Right lobe of liver (tissue), 6 donors: ENCODE measurements at regions not wholly inside any gene's neighbourhood (a gene's known extent, or its start where the extent isn't known, plus 50 kb on each side); places are given as distances from the start of the nearest gene placed in this dataset.

ENCODE experiments used
- ATAC-seq, 4 donors: fragments of 200-7000 bp; cut with Tn5 transposase; one replicate each; pipeline ENCODE4 v1.9.1; 2020; ENCODE audit warnings: mild to moderate bottlenecking in 4 of 4, moderate library complexity in 4 of 4
- DNase-seq, 3 donors: peaks; one replicate each; pipeline ENCODE4 v3.0.0-alpha.2; 2020
- H3K27ac ChIP-seq, 3 donors: fragments of 200-600 bp; one replicate each; pipeline ENCODE4 v1.8.0; 2022
- H3K27me3 ChIP-seq, 2 donors: fragments of 200-600 bp; one replicate each; pipeline ENCODE4 v1.8.0; 2022
- H3K36me3 ChIP-seq, 4 donors: fragments of 200-600 bp; sonication (generic) in 1 of 4; one replicate each; pipeline versions ENCODE4 v1.5.1 to v1.8.0; 2017 to 2022; ENCODE audit warnings: control low read depth in 1 of 4
- H3K4me1 ChIP-seq, 4 donors: fragments of 200-600 bp; sonication (generic) in 1 of 4; one replicate each; pipeline versions ENCODE4 v1.5.1 to v1.8.0; 2017 to 2022; ENCODE audit warnings: control low read depth in 1 of 4
- H3K4me3 ChIP-seq, 3 donors: fragments of 200-600 bp; one replicate each; pipeline ENCODE4 v1.8.0; 2022
- H3K9me3 ChIP-seq, 4 donors: fragments of 200-600 bp; sonication (generic) in 1 of 4; one replicate each; pipeline versions ENCODE4 v1.5.1 to v1.8.0; 2017 to 2022; ENCODE audit warnings: control low read depth in 1 of 4
- POLR2A ChIP-seq: fragments of 450-650 bp; IDR thresholded peaks from one replicate; pipeline ENCODE4 v1.6.1; 2017; ENCODE audit warnings: antibody characterized with exemption, mild to moderate bottlenecking
- WGBS: methylation state at CpG from one replicate; pipeline ENCODE4 v1.1.6; 2018; ENCODE audit warnings: low coverage, low lambda C conversion rate; ENCODE audit not compliant: insufficient coverage; ENCODE audit errors: missing lambda C conversion rate; 5-methylcytosine and 5-hydroxymethylcytosine counted together
- intact Hi-C, 2 donors: fragments of 100-400 bp; cut with DNase I; formaldehyde crosslinking; loops; one replicate each; pipeline versions ENCODE4 v1.11.2 to v1.14.1; 2022
- TF ChIP-seq, protein P1 (sequence below), 4 donors: fragments of 200-600 bp in 3 of 4; fragments of 450-650 bp in 1 of 4; IDR thresholded peaks; one replicate each; pipeline versions ENCODE4 v1.5.1 to v1.8.0; 2016 to 2022; ENCODE audit warnings: antibody characterized with exemption in 4 of 4, mild to moderate bottlenecking in 2 of 4
- donor health status: DM: no; HTN: yes; CAD: no.
- donor health status: DM: no; HTN: no; CAD: no.
- donor health status: DM: no; HTN: no; CAD: no.
- donor health status: DM: no; HTN: yes; CAD: no.
- donor health status: DM: no; HTN: yes; CAD: no.

DNA sequence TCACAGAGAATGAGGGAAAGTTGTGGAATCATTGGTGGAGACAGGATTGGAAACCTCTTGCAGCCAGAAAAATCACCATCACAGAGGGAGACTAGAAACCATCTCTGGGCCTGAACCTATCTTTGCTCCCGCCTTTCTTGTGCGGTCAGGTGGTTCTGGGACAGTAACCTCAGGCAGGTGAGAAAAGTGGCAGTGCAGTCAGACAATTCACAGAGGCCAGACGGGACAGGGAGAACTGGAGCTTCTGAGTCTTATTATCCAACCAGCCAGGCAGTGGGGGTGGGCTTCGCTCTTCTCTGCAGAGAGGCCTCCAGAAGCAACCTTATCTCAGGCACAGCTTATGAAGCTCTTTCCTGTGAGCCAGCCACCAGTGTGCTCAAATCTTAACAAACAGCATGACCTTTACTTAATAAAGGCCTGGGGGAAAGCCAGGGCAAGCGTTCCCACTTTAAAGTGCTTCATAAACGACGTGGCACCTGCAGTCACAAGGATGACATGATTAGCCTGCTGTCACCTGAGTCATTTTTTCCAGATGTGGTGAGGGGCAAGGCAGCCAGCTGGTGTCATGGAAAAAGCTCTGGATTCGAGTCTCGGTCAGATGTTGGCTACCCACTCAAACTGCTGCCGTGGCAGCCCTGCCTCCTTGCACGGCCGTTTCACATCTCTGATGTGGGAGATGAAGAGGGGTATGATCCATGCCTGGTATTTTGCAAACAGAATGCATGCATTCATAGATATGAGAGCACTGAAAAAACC, 109.7 kb downstream of the B3GNT2 start:
- no peaks in the 10 kb centered on the region for H3K9me3 ChIP-seq
- no peak overlapping the region for H3K27ac ChIP-seq
- WGBS, result 81% methylated on average over 9 of the region's 12 CpGs
- no peaks in the 10 kb centered on the region for H3K4me1 ChIP-seq
- TF ChIP-seq POLR2A, result no peak
- TF ChIP-seq, protein P1, sequence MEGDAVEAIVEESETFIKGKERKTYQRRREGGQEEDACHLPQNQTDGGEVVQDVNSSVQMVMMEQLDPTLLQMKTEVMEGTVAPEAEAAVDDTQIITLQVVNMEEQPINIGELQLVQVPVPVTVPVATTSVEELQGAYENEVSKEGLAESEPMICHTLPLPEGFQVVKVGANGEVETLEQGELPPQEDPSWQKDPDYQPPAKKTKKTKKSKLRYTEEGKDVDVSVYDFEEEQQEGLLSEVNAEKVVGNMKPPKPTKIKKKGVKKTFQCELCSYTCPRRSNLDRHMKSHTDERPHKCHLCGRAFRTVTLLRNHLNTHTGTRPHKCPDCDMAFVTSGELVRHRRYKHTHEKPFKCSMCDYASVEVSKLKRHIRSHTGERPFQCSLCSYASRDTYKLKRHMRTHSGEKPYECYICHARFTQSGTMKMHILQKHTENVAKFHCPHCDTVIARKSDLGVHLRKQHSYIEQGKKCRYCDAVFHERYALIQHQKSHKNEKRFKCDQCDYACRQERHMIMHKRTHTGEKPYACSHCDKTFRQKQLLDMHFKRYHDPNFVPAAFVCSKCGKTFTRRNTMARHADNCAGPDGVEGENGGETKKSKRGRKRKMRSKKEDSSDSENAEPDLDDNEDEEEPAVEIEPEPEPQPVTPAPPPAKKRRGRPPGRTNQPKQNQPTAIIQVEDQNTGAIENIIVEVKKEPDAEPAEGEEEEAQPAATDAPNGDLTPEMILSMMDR (IDR thresholded peaks at IDR 0.05), result no peak
- H3K4me3 ChIP-seq, result no peak overlapping the region
- DNase-seq, result no peak
- ATAC-seq, result peak in 1 of 4 donors; percentile 12
- H3K36me3 ChIP-seq, result no peaks in the 10 kb centered on the region
- intact Hi-C loops, result no loop called here
- H3K27me3 ChIP-seq, result no peaks in the 10 kb centered on the region

DNA sequence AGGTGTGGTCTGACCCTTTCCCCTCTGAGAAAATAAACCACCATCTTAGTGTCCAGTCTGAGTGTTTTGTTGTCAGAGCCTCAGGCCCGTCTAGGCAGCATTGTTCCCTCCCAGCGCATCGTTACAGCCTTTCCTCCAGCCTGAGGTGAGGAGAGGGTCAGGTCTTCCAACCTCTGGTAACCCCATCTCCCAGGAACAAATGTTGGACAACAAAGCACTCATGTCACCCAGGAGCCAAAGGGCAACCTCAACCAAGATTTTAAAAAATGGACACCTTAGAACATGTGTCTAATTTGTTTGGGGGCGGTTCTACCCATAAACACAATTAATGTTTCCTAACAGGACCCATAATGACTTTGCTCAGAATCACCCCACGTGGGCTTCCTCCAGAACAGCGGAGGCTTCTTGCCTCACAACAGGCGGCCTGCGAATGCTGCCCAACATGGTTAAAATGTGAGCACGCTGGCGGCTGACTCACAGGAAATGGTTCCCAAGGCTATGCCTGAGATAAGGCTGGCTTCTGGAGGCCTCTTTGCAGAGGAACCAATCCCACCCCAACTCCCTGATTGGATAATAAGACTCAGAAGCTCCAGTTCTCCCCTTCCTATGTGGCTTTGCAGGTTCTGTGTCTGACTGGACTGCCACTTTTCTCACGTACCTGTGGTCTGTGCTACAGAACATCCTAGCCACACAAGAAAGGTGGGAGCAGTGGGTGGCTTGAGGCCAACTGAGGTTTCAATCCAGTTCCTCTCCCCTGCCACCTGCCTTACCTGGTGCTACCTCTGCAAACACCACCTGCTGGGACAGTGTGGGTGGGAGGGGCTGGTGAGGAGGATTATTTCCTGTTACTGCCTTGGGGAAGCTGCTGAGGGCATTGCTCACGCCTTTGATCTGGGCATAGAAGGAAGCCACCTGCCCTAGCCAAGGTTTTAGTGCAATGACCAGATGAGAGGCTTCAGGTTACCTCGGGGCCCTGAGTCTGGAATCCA, 108.8 kb downstream of the B3GNT2 start:
- TF ChIP-seq POLR2A, result no peak
- TF ChIP-seq, protein P1 (IDR thresholded peaks at IDR 0.05), result no peak
- Histone ChIP-seq H3K4me3 (no peak overlapping the region), H3K4me1 (no peaks in the 10 kb centered on the region), H3K27me3 (no peaks in the 10 kb centered on the region), H3K27ac (peak overlapping the region in 2 of 3 donors; percentile 4 to 6), H3K9me3 (no peaks in the 10 kb centered on the region), H3K36me3 (no peaks in the 10 kb centered on the region)
- ATAC-seq, result peak; percentile 72 to 86 (median 78)
- DNase-seq, result peak; percentile 67 to 71 (median 70)
- intact Hi-C loops, result no loop called here
- WGBS, result 83% methylated on average over 4 of the region's 13 CpGs

DNA sequence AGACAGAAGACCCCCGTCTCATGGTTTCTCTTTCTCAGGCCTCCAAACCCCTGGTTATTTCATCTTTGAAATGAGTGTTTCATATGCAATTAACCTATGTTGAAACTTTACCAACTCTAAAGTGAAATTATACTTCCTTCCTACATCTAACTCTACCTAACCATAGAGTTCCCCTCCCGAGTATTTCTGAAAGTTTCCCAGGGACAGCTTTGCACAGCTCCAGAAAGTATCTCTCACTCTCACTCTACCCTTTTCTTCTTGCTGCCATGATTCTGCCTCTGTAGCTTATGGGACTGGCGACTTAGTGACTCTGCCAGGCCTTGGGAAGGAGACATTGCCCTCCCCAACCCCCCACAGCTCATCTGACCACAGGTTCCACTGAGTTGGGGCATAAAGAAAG, 107.9 kb downstream of the B3GNT2 start:
- intact Hi-C loops, result no loop called here
- no peak for DNase-seq
- TF ChIP-seq, protein P1 (IDR thresholded peaks at IDR 0.05), result no peak
- TF ChIP-seq POLR2A, result no peak
- Histone ChIP-seq H3K4me1 (no peaks in the 10 kb centered on the region), H3K4me3 (no peak overlapping the region), H3K27ac (no peak overlapping the region), H3K36me3 (no peaks in the 10 kb centered on the region), H3K27me3 (no peaks in the 10 kb centered on the region), H3K9me3 (no peaks in the 10 kb centered on the region)
- 57% methylated on average over 3 of the region's 3 CpGs for WGBS
- no peak for ATAC-seq

DNA sequence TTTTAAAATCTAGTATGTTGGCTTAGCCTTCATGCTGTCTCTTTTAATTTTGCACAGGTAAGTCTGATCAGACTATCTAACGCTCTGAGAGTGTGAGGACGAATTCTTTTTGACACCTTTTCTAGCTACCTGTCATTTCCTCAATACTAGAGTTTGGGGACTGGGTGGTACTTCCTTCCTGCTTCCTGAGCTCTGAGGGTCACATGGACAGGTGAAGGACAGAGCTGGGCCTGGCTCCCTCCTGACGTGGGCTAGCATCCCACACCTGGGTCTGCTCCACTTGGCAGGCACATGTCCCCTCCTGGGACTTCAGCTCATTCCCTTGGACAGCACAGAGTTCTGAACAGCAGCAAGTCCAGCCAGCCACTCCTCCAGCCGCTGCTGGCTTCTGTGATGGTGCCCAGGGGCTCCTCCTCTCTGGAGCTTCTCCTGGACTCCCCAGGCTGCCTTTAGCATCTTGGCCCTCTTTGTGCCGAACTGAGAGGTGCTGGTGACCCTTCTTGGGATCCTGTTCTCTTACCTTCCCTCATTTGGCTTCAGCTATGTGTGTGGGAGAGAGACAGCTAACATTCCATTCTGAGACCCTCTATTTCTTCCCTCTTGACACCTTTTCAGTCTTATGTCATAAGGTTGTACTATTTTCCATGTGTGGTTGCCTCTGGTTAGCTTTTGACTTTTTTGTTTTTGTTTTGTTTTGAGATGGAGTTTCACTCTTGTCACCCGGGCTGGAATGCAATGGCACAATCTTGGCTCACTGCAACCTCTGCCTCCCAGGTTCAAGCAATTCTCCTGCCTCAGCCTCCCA, 106.9 kb downstream of the B3GNT2 start:
- Histone ChIP-seq H3K36me3 (no peaks in the 10 kb centered on the region), H3K9me3 (no peaks in the 10 kb centered on the region), H3K27me3 (no peaks in the 10 kb centered on the region), H3K4me1 (no peaks in the 10 kb centered on the region), H3K27ac (no peak overlapping the region), H3K4me3 (no peak overlapping the region)
- TF ChIP-seq, protein P1 (IDR thresholded peaks at IDR 0.05), result no peak
- no peak for TF ChIP-seq POLR2A
- intact Hi-C loops, result no loop called here
- 80% methylated on average over 4 of the region's 6 CpGs for WGBS
- ATAC-seq (no peak), DNase-seq (no peak)
